NCI-H345 treated with DMSO at 0.1 percent for 48 hours (cell line): ENCODE measurements at regions not wholly inside any gene's neighbourhood (a gene's known extent, or its start where the extent isn't known, plus 50 kb on each side); places are given as distances from the start of the nearest gene placed in this dataset.

ENCODE experiments used
- DNase-seq: peaks from one replicate; lab custom pipeline; 2025; ENCODE audit not compliant: unreplicated experiment; lab: John Stamatoyannopoulos, UW

DNA sequence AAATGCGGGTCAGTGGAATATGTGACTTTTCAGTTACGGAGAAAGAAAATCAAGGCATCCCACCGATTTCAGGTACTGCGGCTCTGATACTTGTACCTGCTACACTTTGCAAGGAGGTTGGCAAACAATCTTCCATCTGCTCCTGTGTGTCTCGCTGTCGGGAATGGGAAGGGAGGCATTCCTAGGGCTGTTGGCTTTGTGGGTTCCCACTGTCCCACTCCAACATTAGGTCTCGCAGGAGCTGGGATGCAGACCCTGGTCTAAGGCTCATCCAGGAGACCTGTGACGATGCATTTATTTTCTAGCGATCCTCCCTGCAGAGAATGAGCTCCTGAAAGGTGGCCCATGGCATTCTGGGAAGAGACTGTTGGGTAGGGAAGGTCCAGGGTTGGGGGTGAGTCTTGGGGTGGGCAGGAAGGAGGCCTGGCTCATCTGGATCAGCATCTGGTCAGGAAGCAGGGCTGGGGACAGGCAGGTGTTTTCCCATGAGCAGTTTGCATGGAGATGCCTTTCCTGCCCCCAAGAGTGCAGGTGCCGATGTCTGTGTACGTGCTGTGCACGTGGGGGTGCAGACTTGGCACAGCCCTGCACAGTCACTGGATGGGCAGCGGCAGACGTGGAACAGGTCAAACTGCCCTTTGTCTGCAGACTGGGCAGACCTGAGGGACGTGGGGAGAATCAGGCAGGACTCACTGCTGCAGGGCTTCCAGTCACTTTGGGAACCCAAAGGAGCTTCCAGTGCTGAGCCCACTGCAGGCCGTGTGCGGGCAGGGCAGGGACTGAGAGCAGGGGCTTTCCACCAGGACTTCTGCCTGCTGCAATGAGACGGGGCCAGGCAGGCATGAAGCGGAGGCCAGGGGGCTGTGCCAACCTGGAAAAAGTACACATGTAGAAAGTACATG is 152.4 kb downstream of the TEX29 start:
- no peak for DNase-seq

DNA sequence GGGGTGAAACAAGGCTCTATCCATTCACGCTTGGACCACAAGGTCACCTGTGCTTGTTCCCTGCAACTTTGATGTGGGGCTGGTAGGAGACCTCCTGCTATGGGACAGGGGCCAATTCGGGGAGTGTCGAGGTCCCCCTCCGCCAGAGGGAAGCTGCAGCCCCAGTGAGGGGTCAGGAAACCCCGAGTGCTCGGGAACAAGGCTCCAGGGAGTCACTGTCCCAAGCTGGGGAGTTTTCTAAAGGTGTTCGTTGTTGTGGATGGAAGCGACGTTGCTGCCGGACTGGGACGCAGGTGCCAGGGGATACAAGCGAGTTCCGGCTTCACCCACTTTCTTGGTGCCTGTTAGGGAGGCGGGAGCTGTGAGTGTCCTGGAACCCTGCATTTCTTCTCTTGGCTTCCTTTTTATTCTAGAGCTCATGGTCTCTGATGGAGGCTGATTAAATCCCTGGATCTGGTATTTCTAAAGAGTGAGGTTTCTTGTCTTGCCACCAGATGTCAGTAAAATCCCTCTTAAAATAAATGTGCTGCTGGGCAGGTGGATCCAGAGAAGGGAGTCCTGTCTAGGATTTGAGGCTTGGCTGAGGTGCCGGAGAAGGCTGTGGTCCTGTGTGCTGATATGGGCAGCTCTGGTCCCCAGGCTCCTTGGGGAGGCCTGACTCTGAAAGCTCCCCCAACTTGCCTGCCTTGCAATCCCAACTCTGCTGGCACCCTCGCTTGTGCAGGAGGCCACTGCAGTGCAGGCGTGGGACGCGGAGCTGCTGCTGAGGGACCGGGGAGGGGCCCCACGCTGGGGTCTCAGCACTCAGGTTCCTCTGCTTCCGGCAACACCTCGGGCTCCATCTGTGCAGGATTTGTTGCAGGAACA is 153.9 kb downstream of the TEX29 start:
- peak; percentile 76 for DNase-seq

- no peak for DNase-seq
Measured at GRCh38 chr13:111475488-111475887, 155.0 kb downstream of the TEX29 start.

GRCh38 chr13:111476197-111476596 is 155.8 kb downstream of the TEX29 start:
- DNase-seq, result no peak

GRCh38 chr13:111479412-111479811 is 159.0 kb downstream of the TEX29 start:
- DNase-seq, result no peak

DNA sequence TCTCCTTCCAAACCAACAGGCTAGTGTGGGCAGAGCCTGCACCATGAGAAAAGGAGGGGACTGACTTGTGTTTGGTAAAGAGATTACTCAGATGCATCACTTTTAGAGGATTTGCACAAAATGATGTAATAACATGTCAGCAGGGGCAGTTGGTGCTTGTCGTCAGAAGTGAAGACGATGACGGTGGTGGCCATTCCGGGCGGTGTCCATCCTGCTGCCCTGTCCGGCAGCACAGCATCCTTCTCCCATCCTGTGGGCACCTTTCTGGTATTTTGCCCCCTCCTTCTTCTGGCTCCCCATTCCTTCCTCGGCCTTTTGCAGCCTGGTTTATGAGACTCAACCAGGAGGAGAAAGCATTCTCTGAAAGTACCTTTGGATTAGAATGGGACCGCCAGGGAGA is 160.1 kb downstream of the TEX29 start:
- DNase-seq, result no peak

- peak; percentile 92 for DNase-seq
Measured at GRCh38 chr13:111480976-111481375, 160.5 kb downstream of the TEX29 start.

GRCh38 chr13:111482126-111482525 is 161.7 kb downstream of the TEX29 start:
- no peak for DNase-seq

DNA sequence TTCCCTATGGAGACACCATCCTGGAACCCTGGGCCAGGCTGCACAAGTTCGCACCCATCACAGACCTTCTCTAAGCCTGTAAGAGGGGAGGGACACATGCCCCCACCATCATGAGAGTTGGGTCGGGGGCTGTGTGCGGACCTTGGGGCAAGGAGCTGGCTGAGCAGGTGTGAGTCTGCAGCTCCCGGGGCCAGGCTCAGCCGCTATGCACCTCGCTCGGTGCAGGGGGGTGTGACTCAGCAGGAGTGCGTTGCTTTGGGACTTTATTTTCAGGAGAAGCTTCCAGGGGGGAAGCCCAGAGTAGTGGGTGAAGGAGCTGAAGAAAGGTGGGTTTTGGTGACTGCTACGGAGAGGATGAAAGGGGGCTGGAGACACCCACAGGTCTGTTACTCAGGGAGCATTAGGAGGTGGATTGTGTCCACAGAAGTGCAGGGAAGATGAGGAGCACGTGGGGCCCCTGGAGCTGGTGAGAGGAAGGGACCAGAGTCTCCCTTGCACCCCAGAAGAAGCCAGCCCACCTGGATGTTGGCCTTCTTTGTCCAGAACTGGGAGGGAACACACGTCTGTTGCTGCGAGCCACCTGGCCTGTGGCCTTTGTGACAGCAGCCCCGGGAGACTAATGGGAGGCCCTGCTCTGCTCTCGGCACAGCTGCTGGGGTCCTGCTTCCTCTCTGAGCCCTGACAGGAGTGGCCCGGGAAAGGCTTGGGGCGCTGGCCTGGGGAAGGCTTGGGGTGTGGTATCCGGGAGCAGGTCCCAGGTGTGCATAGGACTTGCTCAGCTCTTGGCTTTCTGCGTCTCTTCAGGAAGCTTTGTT is 162.6 kb downstream of the TEX29 start:
- DNase-seq, result no peak

DNA sequence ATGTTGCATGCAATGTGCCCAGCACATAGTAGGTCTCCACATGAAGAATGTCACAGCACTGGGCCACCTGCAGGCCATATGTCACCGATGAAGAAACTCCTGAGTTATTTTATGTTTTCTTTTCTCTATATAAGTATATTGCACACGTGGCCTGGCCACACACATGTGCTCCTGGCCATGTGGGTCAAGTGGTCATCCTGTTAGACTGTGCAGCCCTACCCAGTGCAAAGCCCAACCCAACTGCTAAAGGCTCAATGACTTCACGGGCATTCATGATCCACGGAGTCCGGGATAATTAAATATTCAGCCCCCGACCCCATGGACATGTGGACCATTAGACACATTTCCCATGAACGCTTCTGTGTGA is 163.2 kb downstream of the TEX29 start:
- no peak for DNase-seq

- no peak for DNase-seq
Measured at GRCh38 chr13:111484141-111484925, 163.9 kb downstream of the TEX29 start.

- DNase-seq, result no peak
Measured at GRCh38 chr13:111484959-111485358, 164.5 kb downstream of the TEX29 start.

DNA sequence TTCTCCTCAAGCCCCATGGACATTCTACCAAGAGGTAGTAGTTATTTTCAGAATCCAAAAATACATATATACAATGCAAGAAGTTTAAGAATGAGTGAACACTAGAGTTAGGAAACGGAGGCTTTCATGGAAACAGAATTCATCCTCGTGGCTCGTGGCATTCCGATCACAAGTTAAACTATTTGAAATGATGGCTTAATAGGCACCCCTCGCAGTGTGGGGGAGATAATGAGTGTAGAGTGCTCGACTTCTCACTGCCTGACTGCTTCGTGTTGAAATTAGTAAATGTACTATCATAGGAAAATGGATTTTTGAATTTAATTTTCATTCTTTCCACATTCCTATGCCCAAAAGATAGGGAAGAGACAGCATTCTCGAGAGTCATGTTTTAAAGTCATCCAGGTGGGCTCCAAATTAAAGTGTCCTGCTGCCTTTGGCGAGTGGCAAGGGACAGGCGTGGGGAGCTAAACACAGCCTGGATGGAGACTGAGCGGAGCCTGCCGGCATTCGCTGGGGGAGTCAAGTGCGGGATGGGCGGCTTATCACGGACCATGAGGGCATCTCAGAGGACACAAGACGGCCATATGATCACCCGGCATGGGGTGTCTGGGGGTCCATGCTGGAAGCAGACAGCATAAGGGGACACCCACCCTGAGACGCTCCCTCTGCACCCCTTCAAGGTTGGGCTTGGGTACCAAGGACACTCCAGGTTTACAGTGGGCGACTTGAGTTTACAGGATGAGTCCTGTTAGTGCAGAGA is 165.2 kb downstream of the TEX29 start:
- no peak for DNase-seq

GRCh38 chr13:111486331-111486730 is 165.9 kb downstream of the TEX29 start:
- DNase-seq, result no peak

- DNase-seq, result no peak
Measured at GRCh38 chr13:111486801-111487200, 166.4 kb downstream of the TEX29 start.

DNA sequence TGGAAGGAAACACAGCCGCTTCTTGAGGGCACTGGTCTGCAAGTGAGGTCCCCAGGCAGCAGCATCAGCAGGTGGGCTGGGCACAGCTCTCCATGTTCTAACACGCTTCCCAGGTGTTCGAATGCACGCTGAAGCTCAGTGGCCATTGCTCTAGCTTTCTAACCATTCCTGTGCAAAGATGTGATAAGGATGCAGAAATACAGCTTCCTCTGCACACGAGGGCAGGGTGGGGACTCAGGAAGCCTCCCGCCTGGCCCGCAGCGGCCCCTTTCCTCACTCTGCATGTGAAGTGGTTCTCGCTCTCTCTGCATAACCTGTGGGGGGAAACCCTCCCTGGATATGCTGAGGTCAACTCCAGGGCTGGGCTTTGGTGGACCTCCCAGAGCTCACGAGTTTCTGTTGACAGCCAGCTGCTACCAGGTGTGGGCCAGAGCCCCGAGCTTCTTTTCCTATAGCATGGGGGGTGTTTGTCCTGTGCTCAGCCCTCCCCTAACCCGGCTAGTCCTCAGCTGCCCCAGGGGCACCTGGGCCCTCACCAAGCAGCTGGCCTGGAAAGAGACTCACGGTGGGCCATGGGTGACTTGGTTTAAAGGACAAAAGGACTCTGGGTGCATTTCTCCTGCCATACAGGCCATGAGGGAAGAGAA is 168.2 kb downstream of the TEX29 start:
- DNase-seq, result no peak

DNA sequence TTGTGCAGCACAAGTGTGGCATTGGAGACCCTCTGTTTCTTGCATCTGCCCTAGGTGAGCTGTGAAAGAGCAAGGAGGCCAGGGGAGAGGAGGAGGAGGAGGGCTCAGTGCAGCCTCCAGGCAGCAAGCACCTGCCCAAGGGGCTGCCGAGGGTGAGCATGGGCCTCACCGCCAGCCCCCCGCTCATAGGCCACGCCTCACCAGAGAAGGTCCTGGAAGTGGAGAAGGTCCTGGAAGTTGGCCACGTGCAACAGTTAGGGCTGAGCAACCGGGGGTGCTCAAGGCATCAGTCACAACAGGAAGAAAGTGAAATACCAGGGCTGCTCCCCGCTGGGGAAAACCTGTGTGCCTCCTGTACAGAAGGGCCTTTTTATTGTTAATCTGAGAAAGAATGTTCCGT is 168.9 kb downstream of the TEX29 start:
- no peak for DNase-seq

DNA sequence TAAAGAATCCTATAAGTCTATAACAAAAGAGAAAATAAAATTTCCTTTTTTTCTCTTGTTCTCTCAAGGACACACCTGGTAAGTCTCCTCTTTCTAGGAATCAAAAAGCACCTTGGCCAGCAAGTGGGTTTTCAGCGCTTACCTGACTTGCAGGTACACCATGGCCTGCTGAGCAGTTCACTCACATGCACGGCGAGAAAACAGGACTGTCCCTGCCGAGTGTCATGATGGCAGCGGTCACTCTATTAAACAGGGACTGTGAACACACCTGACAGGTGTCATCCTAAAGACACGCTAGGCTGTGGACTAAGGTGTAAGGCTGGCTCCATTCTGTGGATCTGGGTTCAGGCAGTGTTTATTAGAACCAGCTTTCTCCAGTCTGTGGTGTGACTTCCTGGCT is 170.2 kb downstream of the TEX29 start:
- no peak for DNase-seq

DNA sequence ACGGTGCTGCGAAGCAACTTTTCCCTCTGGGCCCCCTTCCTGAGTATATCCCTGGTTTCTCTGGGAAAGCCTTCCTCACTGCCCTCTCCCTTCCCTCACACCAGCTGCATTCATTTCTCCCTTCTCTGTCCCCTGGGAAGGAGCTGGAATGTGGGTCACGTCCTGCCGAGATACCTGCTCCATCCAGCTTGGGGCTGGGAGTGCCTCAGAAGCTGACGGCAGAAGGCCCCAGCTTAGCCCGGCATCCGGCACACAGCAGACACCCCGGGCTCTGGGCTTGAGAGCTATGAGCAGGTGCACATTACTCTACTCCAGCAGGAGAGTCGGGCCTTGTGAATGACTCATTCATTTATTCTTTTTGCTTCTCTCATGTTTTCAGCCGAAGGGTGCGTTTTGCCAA is 170.6 kb downstream of the TEX29 start:
- DNase-seq, result no peak
